CD14-positive monocyte (primary cell): ENCODE measurements at regions not wholly inside any gene's neighbourhood (a gene's known extent, or its start where the extent isn't known, plus 50 kb on each side); places are given as distances from the start of the nearest gene placed in this dataset.

ENCODE experiments used
- DNase-seq, 3 donors: peaks; one replicate each; pipeline ENCODE4 v3.0.0-alpha.2; 2011 to 2022
- H2AFZ ChIP-seq: 2 replicates; pipeline ENCODE4 v1.6.0; 2012; ENCODE audit warnings: mild to moderate bottlenecking, low read depth, low read length, inconsistent platforms; ENCODE audit not compliant: insufficient read depth, poor library complexity, severe bottlenecking
- H3K27ac ChIP-seq, 2 donors: 1 replicate in 1 of 2; 2 replicates in 1 of 2; pipeline ENCODE4 v1.5.1; 2012 to 2013; ENCODE audit warnings: low read length in 2 of 2, control low read depth in 1 of 2, inconsistent platforms in 1 of 2, low read depth in 1 of 2, mild to moderate bottlenecking in 1 of 2
- H3K27me3 ChIP-seq, 2 donors: one replicate each; pipeline versions ENCODE4 v1.6.0 to v1.6.1; 2011 to 2013; ENCODE audit warnings: low read length in 2 of 2; ENCODE audit not compliant: control insufficient read depth in 2 of 2, insufficient read depth in 2 of 2
- H3K36me3 ChIP-seq, 2 donors: replicated peaks in 1 of 2; 1 replicate in 1 of 2; 2 replicates in 1 of 2; pipeline versions ENCODE4 v1.5.1 to v1.6.1; 2012 to 2013; ENCODE audit warnings: low read length in 2 of 2, control low read depth in 1 of 2, inconsistent platforms in 1 of 2, mild to moderate bottlenecking in 1 of 2; ENCODE audit not compliant: insufficient read depth in 2 of 2, control insufficient read depth in 1 of 2
- H3K4me1 ChIP-seq, 2 donors: 1 replicate in 1 of 2; 2 replicates in 1 of 2; pipeline versions ENCODE4 v1.5.1 to v1.6.1; 2012 to 2013; ENCODE audit warnings: low read length in 2 of 2, control low read depth in 1 of 2, inconsistent platforms in 1 of 2, mild to moderate bottlenecking in 1 of 2, moderate library complexity in 1 of 2; ENCODE audit not compliant: insufficient read depth in 2 of 2, control insufficient read depth in 1 of 2
- H3K4me2 ChIP-seq: replicated peaks from 2 replicates; pipeline ENCODE3; 2012; ENCODE audit warnings: low read length, moderate library complexity, mild to moderate bottlenecking; ENCODE audit not compliant: poor library complexity, severe bottlenecking; ENCODE audit errors: extremely low read depth
- H3K4me3 ChIP-seq, 3 experiments: fragments of 200-600 bp in 1 of 3; sonication (generic) in 1 of 3; replicated peaks in 1 of 3; 1 replicate in 2 of 3; 2 replicates in 1 of 3; pipeline ENCODE4 v1.5.1; 2011 to 2013; ENCODE audit warnings: low read length in 3 of 3, mild to moderate bottlenecking in 3 of 3, control low read depth in 2 of 3, low read depth in 2 of 3, inconsistent platforms in 1 of 3, moderate library complexity in 1 of 3
- H3K79me2 ChIP-seq: 2 replicates; pipeline ENCODE4 v1.6.0; 2012; ENCODE audit warnings: mild to moderate bottlenecking, control low read depth, inconsistent platforms, low read length, moderate library complexity; ENCODE audit not compliant: insufficient read depth
- H3K9ac ChIP-seq: 2 replicates; pipeline ENCODE4 v1.6.0; 2017; ENCODE audit warnings: low read length, mild to moderate bottlenecking; ENCODE audit not compliant: insufficient read depth, poor library complexity, severe bottlenecking
- H3K9me3 ChIP-seq, 2 donors: replicated peaks in 1 of 2; 1 replicate in 1 of 2; 2 replicates in 1 of 2; pipeline versions ENCODE4 v1.5.1 to v1.6.1; 2012 to 2013; ENCODE audit warnings: low read length in 2 of 2, control low read depth in 1 of 2; ENCODE audit not compliant: control insufficient read depth in 1 of 2, insufficient read depth in 1 of 2
- H4K20me1 ChIP-seq: 2 replicates; pipeline ENCODE4 v1.6.0; 2012; ENCODE audit warnings: mild to moderate bottlenecking, low read length, control low read depth, moderate library complexity; ENCODE audit not compliant: insufficient read depth
- H3K27ac Mint-ChIP-seq, 7 donors: one replicate each; pipeline ENCODE4 v1.8.0; 2020; ENCODE audit warnings: mild to moderate bottlenecking in 7 of 7, mixed read lengths in 7 of 7, moderate library complexity in 6 of 7, inconsistent platforms in 2 of 7
- H3K27me3 Mint-ChIP-seq, 3 donors: one replicate each; pipeline ENCODE4 v1.8.0; 2021 to 2022; ENCODE audit warnings: low read depth in 3 of 3, mild to moderate bottlenecking in 3 of 3, mixed read lengths in 3 of 3, moderate library complexity in 3 of 3, inconsistent platforms in 1 of 3
- H3K36me3 Mint-ChIP-seq, 2 donors: one replicate each; pipeline ENCODE4 v1.8.0; 2020; ENCODE audit warnings: mixed read lengths in 2 of 2, inconsistent platforms in 1 of 2, mild to moderate bottlenecking in 1 of 2
- H3K4me1 Mint-ChIP-seq: one replicate; pipeline ENCODE4 v1.8.0; 2020; ENCODE audit warnings: mild to moderate bottlenecking, mixed read lengths
- H3K4me3 Mint-ChIP-seq, 2 donors: one replicate each; pipeline ENCODE4 v1.8.0; 2020; ENCODE audit warnings: mild to moderate bottlenecking in 2 of 2, mixed read lengths in 2 of 2, moderate library complexity in 1 of 2
- H3K9me3 Mint-ChIP-seq, 7 donors: one replicate each; pipeline ENCODE4 v1.8.0; 2020 to 2022; ENCODE audit warnings: mixed read lengths in 7 of 7, mild to moderate bottlenecking in 6 of 7, moderate library complexity in 6 of 7, inconsistent platforms in 2 of 7
- CTCF ChIP-seq: fragments of 200-600 bp; IDR thresholded peaks from one replicate; pipeline ENCODE4 v1.8.0; 2022; ENCODE audit warnings: antibody characterized with exemption, mild to moderate bottlenecking
- WGBS: methylation state at CpG from one replicate; pipeline ENCODE4 v1.1.5; 2013; ENCODE audit warnings: missing lambda C conversion rate; ENCODE audit not compliant: insufficient coverage; 5-methylcytosine and 5-hydroxymethylcytosine counted together
- intact Hi-C, 2 donors: fragments of 100-400 bp; cut with micrococcal nuclease; formaldehyde crosslinking; loops; one replicate each; pipeline versions ENCODE4 v1.15.0 to v1.15.1; 2023

- Mint-ChIP-seq H3K27me3 (peaks cover 0 to 2% (median 0%) of the 10 kb centered on the region in 3 donors), H3K4me3 (no peak overlapping the region), H3K27ac (no peak overlapping the region), H3K9me3 (peaks cover 5 to 11% (median 6%) of the 10 kb centered on the region in 7 donors), H3K36me3 (no peaks in the 10 kb centered on the region), H3K4me1 (no peaks in the 10 kb centered on the region)
- Histone ChIP-seq H3K4me1 (no peaks in the 10 kb centered on the region), H3K9ac (no peak overlapping the region), H3K36me3 (no peaks in the 10 kb centered on the region), H3K27me3 (no peaks in the 10 kb centered on the region), H2AFZ (no peak overlapping the region), H3K27ac (no peak overlapping the region), H4K20me1 (no peaks in the 10 kb centered on the region), H3K9me3 (peaks cover 0 to 9% of the 10 kb centered on the region in 2 donors), H3K4me3 (no peak overlapping the region), H3K79me2 (no peaks in the 10 kb centered on the region), H3K4me2 (no peak overlapping the region)
- DNase-seq: no peak
- intact Hi-C loops: no loop called here
- WGBS: 51% methylated on average over 2 of the region's 2 CpGs
- no peak for TF ChIP-seq CTCF
These were observed 215.3 kb downstream of the SEC16B start for GRCh38 chr1:177754603-177755002.

- WGBS: no CpG with 5 or more reads among the region's 5 CpGs
- Histone ChIP-seq H3K4me2 (no peak overlapping the region), H2AFZ (no peak overlapping the region), H3K4me1 (no peaks in the 10 kb centered on the region), H4K20me1 (no peaks in the 10 kb centered on the region), H3K9ac (no peak overlapping the region), H3K36me3 (no peaks in the 10 kb centered on the region), H3K27me3 (no peaks in the 10 kb centered on the region), H3K79me2 (no peaks in the 10 kb centered on the region), H3K9me3 (no peaks in the 10 kb centered on the region), H3K27ac (no peak overlapping the region), H3K4me3 (no peak overlapping the region)
- Mint-ChIP-seq H3K36me3 (no peaks in the 10 kb centered on the region), H3K9me3 (peaks cover 0 to 4% (median 2%) of the 10 kb centered on the region in 7 donors), H3K4me3 (no peak overlapping the region), H3K4me1 (no peaks in the 10 kb centered on the region), H3K27me3 (peaks cover 0 to 2% (median 0%) of the 10 kb centered on the region in 3 donors), H3K27ac (no peak overlapping the region)
- no peak for TF ChIP-seq CTCF
- intact Hi-C loops: no loop called here
- DNase-seq: no peak
These were observed 216.2 kb downstream of the SEC16B start for GRCh38 chr1:177753655-177754054.
